Cardiac muscle cell (in vitro differentiated cells and primary cell): ENCODE measurements at regions not wholly inside any gene's neighbourhood (a gene's known extent, or its start where the extent isn't known, plus 50 kb on each side); places are given as distances from the start of the nearest gene placed in this dataset.

Experiments used
- DNase-seq, 2 donors: peaks; one replicate each; pipeline versions ENCODE4 v3.0.0 to v3.0.0-alpha.2; 2010 to 2017; ENCODE audit warnings: low read depth in 1 of 2, low spot score in 1 of 2
- H3K27ac ChIP-seq: fragments of 200-600 bp; sonication (generic); 2 replicates; pipeline ENCODE4 v1.5.1; 2016
- H3K27me3 ChIP-seq: fragments of 200-600 bp; sonication (generic); 2 replicates; pipeline ENCODE4 v1.6.0; 2016; ENCODE audit warnings: control low read depth
- H3K36me3 ChIP-seq: fragments of 200-600 bp; sonication (generic); 2 replicates; pipeline ENCODE4 v1.5.1; 2016; ENCODE audit warnings: control low read depth
- H3K4me1 ChIP-seq: fragments of 200-600 bp; sonication (generic); 2 replicates; pipeline ENCODE4 v1.8.1; 2017; ENCODE audit warnings: low read depth, mild to moderate bottlenecking, mixed run types
- H3K4me3 ChIP-seq: fragments of 200-600 bp; sonication (generic); 2 replicates; pipeline ENCODE4 v1.5.1; 2016; ENCODE audit warnings: mild to moderate bottlenecking
- H3K9me3 ChIP-seq: fragments of 200-600 bp; sonication (generic); 2 replicates; pipeline ENCODE4 v1.5.1; 2017; ENCODE audit warnings: low read depth, mild to moderate bottlenecking, control low read depth
- TF ChIP-seq, protein P1 (sequence below): IDR thresholded peaks from 2 replicates; pipeline ENCODE4 v1.5.1; 2012; ENCODE audit warnings: low read depth, mild to moderate bottlenecking, low read length

DNA sequence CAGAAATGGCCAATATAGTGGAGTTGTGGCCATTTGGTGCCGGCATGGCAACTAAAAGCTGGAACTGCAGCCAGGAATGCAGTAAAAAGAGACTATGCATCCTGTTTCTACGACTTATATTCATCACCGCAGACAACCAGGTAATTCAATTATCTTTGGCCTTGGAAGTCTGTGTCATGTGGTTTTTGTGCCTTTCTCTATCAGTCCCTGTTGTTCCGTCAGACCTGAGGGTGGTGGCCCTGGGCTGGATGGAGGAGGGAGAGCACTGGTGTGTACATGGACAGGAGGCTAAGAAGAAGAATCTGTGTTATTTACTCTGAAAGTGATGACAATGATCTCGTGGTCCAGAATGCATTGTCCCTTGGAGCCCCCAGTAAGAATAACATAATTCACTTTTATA lies 852.6 kb downstream of the VRK1 start:
- TF ChIP-seq, protein P1, sequence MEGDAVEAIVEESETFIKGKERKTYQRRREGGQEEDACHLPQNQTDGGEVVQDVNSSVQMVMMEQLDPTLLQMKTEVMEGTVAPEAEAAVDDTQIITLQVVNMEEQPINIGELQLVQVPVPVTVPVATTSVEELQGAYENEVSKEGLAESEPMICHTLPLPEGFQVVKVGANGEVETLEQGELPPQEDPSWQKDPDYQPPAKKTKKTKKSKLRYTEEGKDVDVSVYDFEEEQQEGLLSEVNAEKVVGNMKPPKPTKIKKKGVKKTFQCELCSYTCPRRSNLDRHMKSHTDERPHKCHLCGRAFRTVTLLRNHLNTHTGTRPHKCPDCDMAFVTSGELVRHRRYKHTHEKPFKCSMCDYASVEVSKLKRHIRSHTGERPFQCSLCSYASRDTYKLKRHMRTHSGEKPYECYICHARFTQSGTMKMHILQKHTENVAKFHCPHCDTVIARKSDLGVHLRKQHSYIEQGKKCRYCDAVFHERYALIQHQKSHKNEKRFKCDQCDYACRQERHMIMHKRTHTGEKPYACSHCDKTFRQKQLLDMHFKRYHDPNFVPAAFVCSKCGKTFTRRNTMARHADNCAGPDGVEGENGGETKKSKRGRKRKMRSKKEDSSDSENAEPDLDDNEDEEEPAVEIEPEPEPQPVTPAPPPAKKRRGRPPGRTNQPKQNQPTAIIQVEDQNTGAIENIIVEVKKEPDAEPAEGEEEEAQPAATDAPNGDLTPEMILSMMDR: no peak
- H3K27ac ChIP-seq: no peak overlapping the region
- H3K27me3 ChIP-seq: no peaks in the 10 kb centered on the region
- H3K4me1 ChIP-seq: no peaks in the 10 kb centered on the region
- H3K36me3 ChIP-seq: no peaks in the 10 kb centered on the region
- H3K4me3 ChIP-seq: no peak overlapping the region
- no peaks in the 10 kb centered on the region for H3K9me3 ChIP-seq
- no peak for DNase-seq

DNA sequence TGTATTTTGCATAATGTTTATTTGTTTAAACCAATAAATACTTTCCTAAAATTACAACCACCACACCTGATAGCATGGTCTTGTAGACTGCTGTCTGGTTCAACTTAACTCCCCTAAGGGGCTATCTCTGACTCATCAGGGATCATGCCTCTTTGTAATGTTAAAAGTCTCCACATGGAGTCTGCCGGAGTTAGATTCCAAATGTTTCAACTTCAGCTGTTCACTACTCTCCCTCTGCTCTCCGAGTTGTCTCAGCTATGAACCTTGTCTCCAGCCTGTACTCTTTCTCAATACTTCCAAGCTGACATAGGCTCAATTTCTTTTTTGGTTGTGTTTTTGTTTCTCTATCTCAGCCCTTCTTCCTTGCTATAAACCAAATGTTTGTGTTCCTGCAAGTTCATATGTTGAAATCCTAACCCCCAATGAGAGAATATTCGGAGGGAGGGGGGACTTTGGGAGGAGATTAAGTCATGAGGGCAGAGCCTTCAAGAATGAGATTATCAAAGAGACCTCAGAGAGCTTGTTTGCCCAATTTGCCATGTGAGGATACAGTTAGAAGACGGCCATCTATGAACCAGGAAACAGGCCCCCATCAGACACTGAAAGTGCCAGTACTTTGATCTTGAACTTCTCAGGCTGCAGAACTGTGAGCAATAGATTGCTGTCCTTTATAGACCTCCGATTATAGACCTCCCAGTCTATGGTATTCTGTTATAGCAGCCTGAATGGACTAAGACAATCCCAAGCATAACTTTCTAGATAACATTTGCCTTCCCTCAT lies 858.2 kb downstream of the VRK1 start:
- H3K4me1 ChIP-seq: no peaks in the 10 kb centered on the region
- DNase-seq: no peak
- H3K9me3 ChIP-seq: no peaks in the 10 kb centered on the region
- no peak overlapping the region for H3K27ac ChIP-seq
- H3K4me3 ChIP-seq: no peak overlapping the region
- H3K27me3 ChIP-seq: no peaks in the 10 kb centered on the region
- no peaks in the 10 kb centered on the region for H3K36me3 ChIP-seq
- TF ChIP-seq, protein P1: no peak

DNA sequence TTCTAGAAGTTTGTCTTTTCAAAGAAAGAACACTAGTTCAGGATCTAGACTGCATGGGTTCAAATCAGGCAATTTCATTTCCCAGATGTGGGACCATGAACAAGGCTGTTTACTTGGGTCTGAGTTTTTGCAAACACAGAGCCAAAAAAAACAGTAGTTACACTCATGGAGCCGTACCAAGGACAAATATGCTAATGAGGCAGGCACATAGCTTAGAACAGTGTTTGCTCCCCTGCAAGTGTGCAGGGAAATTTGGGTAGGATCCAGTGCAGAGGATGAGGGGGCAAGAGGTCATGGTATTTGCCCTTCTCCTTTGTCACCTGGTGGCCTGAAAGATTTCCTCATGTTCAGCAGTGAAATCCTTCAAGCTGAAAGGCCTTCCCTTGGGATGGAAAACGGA lies 860.4 kb downstream of the VRK1 start:
- Histone ChIP-seq H3K36me3 (no peaks in the 10 kb centered on the region), H3K27me3 (no peaks in the 10 kb centered on the region), H3K9me3 (no peaks in the 10 kb centered on the region), H3K27ac (no peak overlapping the region), H3K4me3 (no peak overlapping the region), H3K4me1 (no peaks in the 10 kb centered on the region)
- no peak for DNase-seq
- TF ChIP-seq, protein P1: no peak

DNA sequence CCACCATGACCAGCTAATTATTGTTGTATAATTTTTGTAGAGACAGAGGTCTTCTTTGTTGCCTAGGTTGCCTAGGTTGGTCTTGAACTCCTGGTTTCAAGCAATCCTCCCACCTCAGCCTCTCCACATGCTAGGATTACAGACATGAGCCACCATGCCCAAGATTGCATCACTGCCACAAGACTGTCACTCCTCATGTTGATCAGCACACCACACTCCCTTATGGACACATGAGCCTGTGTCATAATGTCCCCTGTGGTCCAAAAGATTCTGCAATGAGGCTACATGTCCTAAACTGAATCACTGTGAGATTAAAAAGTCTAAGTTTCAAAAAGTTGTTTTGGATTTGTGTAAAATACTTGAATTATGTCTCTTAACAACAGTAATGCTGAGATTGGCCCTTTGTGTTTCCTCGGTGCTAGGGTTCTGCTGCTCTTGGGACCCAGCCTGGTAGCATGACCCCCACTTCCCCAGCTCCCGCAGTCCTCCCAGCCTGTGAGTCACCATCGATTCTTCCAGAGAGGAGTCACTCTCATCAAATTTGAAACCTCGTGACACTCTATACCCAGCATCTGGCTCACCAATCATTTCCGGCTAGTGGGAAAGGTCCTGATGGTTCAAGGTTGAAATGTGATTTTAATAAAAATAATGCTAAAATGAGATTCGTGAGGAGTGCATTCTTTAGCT lies 890.9 kb downstream of the VRK1 start:
- Histone ChIP-seq H3K4me1 (no peaks in the 10 kb centered on the region), H3K9me3 (no peaks in the 10 kb centered on the region), H3K4me3 (no peak overlapping the region), H3K27ac (no peak overlapping the region), H3K27me3 (no peaks in the 10 kb centered on the region), H3K36me3 (no peaks in the 10 kb centered on the region)
- no peak for DNase-seq
- TF ChIP-seq, protein P1: no peak

DNA sequence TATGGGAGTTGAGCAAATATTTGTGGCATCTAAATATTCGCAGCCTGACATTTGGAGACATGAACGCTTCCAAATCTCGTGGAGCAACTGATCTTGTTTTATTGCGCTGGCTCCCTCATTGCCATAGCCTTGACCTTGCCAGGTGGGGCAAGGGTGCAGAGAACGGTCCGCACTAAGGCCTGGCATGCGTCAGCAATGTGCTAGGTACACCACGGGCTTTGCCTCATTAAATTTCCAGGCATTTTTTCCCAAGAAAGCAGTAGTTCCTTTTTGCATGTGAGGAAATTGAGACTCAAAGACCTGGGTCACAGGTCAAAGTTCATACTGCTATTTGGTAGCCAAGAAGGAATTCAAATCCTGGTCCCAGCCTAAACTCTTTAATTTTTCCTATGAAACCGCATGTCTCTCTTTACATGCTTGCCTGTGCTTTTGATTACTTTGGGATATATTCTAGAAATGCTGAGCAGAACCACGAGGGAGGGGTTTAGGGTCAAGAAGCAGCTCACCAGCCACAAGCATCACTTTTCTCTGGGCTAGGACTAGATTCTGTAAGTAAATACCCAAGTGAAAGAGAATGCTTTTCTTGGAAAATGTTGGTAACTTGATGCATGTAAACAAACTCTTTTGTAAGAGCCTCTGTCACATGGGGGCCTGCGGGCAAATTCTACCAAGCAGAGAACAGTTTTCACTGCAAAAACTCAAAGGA lies 891.6 kb downstream of the VRK1 start:
- Histone ChIP-seq H3K4me1 (no peaks in the 10 kb centered on the region), H3K4me3 (no peak overlapping the region), H3K36me3 (no peaks in the 10 kb centered on the region), H3K9me3 (no peaks in the 10 kb centered on the region), H3K27ac (no peak overlapping the region), H3K27me3 (no peaks in the 10 kb centered on the region)
- DNase-seq: no peak
- TF ChIP-seq, protein P1: no peak
